Peyer's patch (tissue), 4 donors: ENCODE measurements at regions not wholly inside any gene's neighbourhood (a gene's known extent, or its start where the extent isn't known, plus 50 kb on each side); places are given as distances from the start of the nearest gene placed in this dataset.

Experiments used
- DNase-seq, 3 donors: peaks; one replicate each; pipeline ENCODE4 v3.0.0-alpha.2; 2017 to 2019
- H3K27ac ChIP-seq, 4 donors: fragments of 200-600 bp; sonication (generic); one replicate each; pipeline ENCODE4 v1.5.1; 2016 to 2019
- H3K27me3 ChIP-seq, 2 donors: fragments of 200-600 bp; sonication (generic); one replicate each; pipeline ENCODE4 v1.5.1; 2019
- H3K36me3 ChIP-seq, 3 donors: fragments of 200-600 bp; sonication (generic); one replicate each; pipeline ENCODE4 v1.5.1; 2016 to 2019
- H3K4me1 ChIP-seq, 4 donors: fragments of 200-600 bp; sonication (generic); one replicate each; pipeline ENCODE4 v1.5.1; 2016 to 2019
- H3K4me3 ChIP-seq, 4 donors: fragments of 200-600 bp; sonication (generic); 1 replicate in 3 of 4; 2 replicates in 1 of 4; pipeline ENCODE4 v1.5.1; 2016 to 2019; ENCODE audit warnings: mild to moderate bottlenecking in 1 of 4
- H3K9me3 ChIP-seq, 4 donors: fragments of 200-600 bp; sonication (generic); one replicate each; pipeline ENCODE4 v1.5.1; 2016 to 2019; ENCODE audit warnings: mild to moderate bottlenecking in 1 of 4
- CTCF ChIP-seq, 6 experiments: fragments of 450-650 bp in 4 of 6; fragments of 200-600 bp in 2 of 6; sonication (generic) in 1 of 6; IDR thresholded peaks; one replicate each; pipeline ENCODE4 v1.5.1; 2017 to 2019; ENCODE audit warnings: antibody characterized with exemption in 6 of 6, mild to moderate bottlenecking in 3 of 6, moderate library complexity in 1 of 6
- POLR2A ChIP-seq, 2 donors: fragments of 450-650 bp; IDR thresholded peaks; one replicate each; pipeline ENCODE4 v1.5.1; 2017; ENCODE audit warnings: antibody characterized with exemption in 2 of 2, mild to moderate bottlenecking in 2 of 2, moderate library complexity in 2 of 2

GRCh38 chr13:38535261-38535660, 151.6 kb upstream of the FREM2 start:
- TF ChIP-seq POLR2A (IDR thresholded peaks at IDR 0.05): no peak
- no peak for TF ChIP-seq CTCF (IDR thresholded peaks at IDR 0.05)
- Histone ChIP-seq H3K9me3 (no peaks in the 10 kb centered on the region), H3K36me3 (no peaks in the 10 kb centered on the region)

GRCh38 chr13:38537051-38537450, 149.8 kb upstream of the FREM2 start:
- H3K36me3 ChIP-seq: no peaks in the 10 kb centered on the region
- H3K27ac ChIP-seq: no peak overlapping the region
- no peak for DNase-seq
- H3K4me3 ChIP-seq: no peak overlapping the region
- no peaks in the 10 kb centered on the region for H3K4me1 ChIP-seq
- TF ChIP-seq POLR2A (IDR thresholded peaks at IDR 0.05): no peak
- no peak for TF ChIP-seq CTCF (IDR thresholded peaks at IDR 0.05)
- H3K9me3 ChIP-seq: no peaks in the 10 kb centered on the region
- H3K27me3 ChIP-seq: no peaks in the 10 kb centered on the region

More at GRCh38 chr13:38535261-38535660, 151.6 kb upstream of the FREM2 start:
- Histone ChIP-seq H3K27ac (no peak overlapping the region), H3K27me3 (no peaks in the 10 kb centered on the region), H3K4me1 (no peaks in the 10 kb centered on the region), H3K4me3 (no peak overlapping the region)
- no peak for DNase-seq

GRCh38 chr13:38538422-38538821, 148.5 kb upstream of the FREM2 start:
- no peaks in the 10 kb centered on the region for H3K4me1 ChIP-seq
- DNase-seq: no peak
- H3K36me3 ChIP-seq: no peaks in the 10 kb centered on the region
- no peaks in the 10 kb centered on the region for H3K27me3 ChIP-seq
- TF ChIP-seq CTCF (IDR thresholded peaks at IDR 0.05) (no peak), POLR2A (IDR thresholded peaks at IDR 0.05) (no peak)
- no peak overlapping the region for H3K4me3 ChIP-seq
- H3K27ac ChIP-seq: no peak overlapping the region
- no peaks in the 10 kb centered on the region for H3K9me3 ChIP-seq

- Histone ChIP-seq H3K27ac (no peak overlapping the region), H3K27me3 (no peaks in the 10 kb centered on the region), H3K4me3 (no peak overlapping the region), H3K4me1 (no peaks in the 10 kb centered on the region), H3K9me3 (no peaks in the 10 kb centered on the region), H3K36me3 (no peaks in the 10 kb centered on the region)
- TF ChIP-seq CTCF (IDR thresholded peaks at IDR 0.05) (no peak), POLR2A (IDR thresholded peaks at IDR 0.05) (no peak)
- no peak for DNase-seq
Observed at GRCh38 chr13:38539632-38540031, 147.2 kb upstream of the FREM2 start.

- Histone ChIP-seq H3K36me3 (no peaks in the 10 kb centered on the region), H3K4me1 (no peaks in the 10 kb centered on the region), H3K27ac (no peak overlapping the region), H3K4me3 (no peak overlapping the region), H3K9me3 (no peaks in the 10 kb centered on the region), H3K27me3 (no peaks in the 10 kb centered on the region)
- no peak for DNase-seq
- TF ChIP-seq CTCF (IDR thresholded peaks at IDR 0.05) (no peak), POLR2A (IDR thresholded peaks at IDR 0.05) (no peak)
Observed at GRCh38 chr13:38542601-38543000, 144.3 kb upstream of the FREM2 start.

- Histone ChIP-seq H3K4me3 (no peak overlapping the region), H3K36me3 (no peaks in the 10 kb centered on the region)
- no peak for DNase-seq
Observed at GRCh38 chr13:38543561-38543960, 143.3 kb upstream of the FREM2 start.

More at GRCh38 chr13:38543561-38543960, 143.3 kb upstream of the FREM2 start:
- H3K9me3 ChIP-seq: no peaks in the 10 kb centered on the region
- TF ChIP-seq CTCF (IDR thresholded peaks at IDR 0.05) (no peak), POLR2A (IDR thresholded peaks at IDR 0.05) (no peak)
- no peaks in the 10 kb centered on the region for H3K4me1 ChIP-seq
- H3K27me3 ChIP-seq: no peaks in the 10 kb centered on the region
- H3K27ac ChIP-seq: no peak overlapping the region
